ENCODE measurements at regions not wholly inside any gene's neighbourhood (a gene's known extent, or its start where the extent isn't known, plus 50 kb on each side); places are given as distances from the start of the nearest gene placed in this dataset.

GRCh38 chr5:74966141-74967026 lies 86.0 kb downstream of the GCNT4 start:
- ATAC-seq (no peak), FAIRE-seq (no peak), DNase-seq (ENCODE audit: extremely low read depth in 1 of 4, low spot score in 3 of 4) (no peak)
- Histone ChIP-seq H3K9me3 (replicated peaks; ENCODE audit: control insufficient read depth, insufficient read depth, low read depth, low read length) (no peaks in the 10 kb centered on the region), H3K9ac (ENCODE audit: insufficient read depth in 1 of 2, low read depth in 2 of 2, low read length in 2 of 2) (no peak overlapping the region), H3K4me3 (no peak overlapping the region), H4K20me1 (replicated peaks; ENCODE audit: control insufficient read depth, insufficient read depth, low read length) (no peaks in the 10 kb centered on the region), H3K79me2 (ENCODE audit: control insufficient read depth, insufficient read depth, low read length) (no peaks in the 10 kb centered on the region), H3K36me3 (ENCODE audit: control insufficient read depth, insufficient read depth, low read length) (no peaks in the 10 kb centered on the region), H3K27me3 (ENCODE audit: control insufficient read depth in 2 of 2, insufficient read depth in 2 of 2, low read length in 2 of 2) (no peaks in the 10 kb centered on the region), H2AFZ (ENCODE audit: low read depth, low read length) (no peak overlapping the region), H3K4me2 (ENCODE audit: insufficient read depth, low read length) (no peak overlapping the region), H3K9me1 (ENCODE audit: control insufficient read depth, insufficient read depth, low read length) (no peaks in the 10 kb centered on the region), H3K4me1 (replicated peaks in 1 of 2; ENCODE audit: control insufficient read depth in 2 of 2, insufficient read depth in 2 of 2, low read length in 2 of 2) (no peaks in the 10 kb centered on the region), H3K27ac (ENCODE audit: extremely low read depth, low read depth, low read length) (no peak overlapping the region)
- in situ Hi-C loops (cut with MboI): no loop called here
- 3% methylated on average over 6 of the region's 6 CpGs for WGBS (ENCODE audit: insufficient coverage, low coverage, missing lambda C conversion rate)
- BruUV-seq (replicated peaks): no TSS peak
- CTCF ChIA-PET (ENCODE audit: low intra/inter-chr PET ratio): interaction anchor here (0.5 kb wide), 1 partner anchor 115 kb away, joined by 3 read pairs; no protein-coding TSS in a partner anchor
- POLR2A ChIA-PET: interaction anchor here (0.5 kb wide), 1 partner anchor 74 kb away, joined by 3 read pairs; no protein-coding TSS in a partner anchor
- intact Hi-C loops (cut with micrococcal nuclease): no loop called here
- TF ChIP-seq USF2 (CRISPR knock-in tag; IDR thresholded peaks at IDR 0.05) (no peak), ZNF24 (IDR thresholded peaks at IDR 0.05) (no peak), ZBTB11 (CRISPR knock-in tag; IDR thresholded peaks at IDR 0.05) (no peak), GATAD2B (IDR thresholded peaks at IDR 0.05; ENCODE audit: borderline replicate concordance) (no peak), USF1 (CRISPR knock-in tag; IDR thresholded peaks at IDR 0.05) (no peak), ZNF12 (CRISPR knock-in tag; IDR thresholded peaks at IDR 0.05) (no peak), ARID2 (IDR thresholded peaks at IDR 0.05) (no peak), ZNF354B (CRISPR knock-in tag; IDR thresholded peaks at IDR 0.05) (no peak), PATZ1 (CRISPR knock-in tag; IDR thresholded peaks at IDR 0.05; ENCODE audit: borderline replicate concordance) (no peak), MEIS2 (IDR thresholded peaks at IDR 0.05; ENCODE audit: partially characterized antibody) (no peak), CCAR2 (IDR thresholded peaks at IDR 0.05; ENCODE audit: low read depth, low read length) (no peak)

All from K562 (cell line).